Mesendoderm (in vitro differentiated cells): ENCODE measurements at regions not wholly inside any gene's neighbourhood (a gene's known extent, or its start where the extent isn't known, plus 50 kb on each side); places are given as distances from the start of the nearest gene placed in this dataset.
"Not testable (repeated sequence)": the region's sequence is repeated elsewhere in the genome, so short reads cannot be mapped to it uniquely, and the experiment has no call there.

Source experiments
- DNase-seq: peaks from one replicate; pipeline ENCODE4 v3.0.0; 2013
- H2AK5ac ChIP-seq: 2 replicates; pipeline ENCODE4 v1.6.1; 2013; ENCODE audit warnings: low read length, inconsistent platforms
- H2BK120ac ChIP-seq: 2 replicates; pipeline ENCODE4 v1.6.1; 2013; ENCODE audit warnings: low read depth, mild to moderate bottlenecking, low read length, moderate library complexity, mixed read lengths
- H2BK15ac ChIP-seq: replicated peaks from 2 replicates; pipeline ENCODE4 v1.6.1; 2013; ENCODE audit warnings: low read depth, mild to moderate bottlenecking, moderate library complexity
- H2BK5ac ChIP-seq: 2 replicates; pipeline ENCODE4 v1.6.1; 2013; ENCODE audit warnings: low read length, inconsistent platforms
- H3K18ac ChIP-seq: 2 replicates; pipeline ENCODE4 v1.6.1; 2013; ENCODE audit warnings: mild to moderate bottlenecking, low read length, mixed read lengths
- H3K23ac ChIP-seq: one replicate; pipeline ENCODE4 v1.6.1; 2013; ENCODE audit warnings: low read length
- H3K27ac ChIP-seq: 2 replicates; pipeline ENCODE4 v1.5.1; 2013; ENCODE audit warnings: low read depth, mild to moderate bottlenecking, inconsistent platforms, low read length, moderate library complexity
- H3K27me3 ChIP-seq: 2 replicates; pipeline ENCODE4 v1.6.1; 2013; ENCODE audit warnings: low read length, control low read depth, mild to moderate bottlenecking, inconsistent platforms; ENCODE audit not compliant: insufficient read depth, poor library complexity
- H3K36me3 ChIP-seq: 2 replicates; pipeline ENCODE4 v1.6.1; 2013; ENCODE audit warnings: low read length, inconsistent platforms; ENCODE audit not compliant: control insufficient read depth, insufficient read depth
- H3K4ac ChIP-seq: one replicate; pipeline ENCODE4 v1.6.1; 2013; ENCODE audit warnings: low read depth, mild to moderate bottlenecking, low read length, moderate library complexity
- H3K4me1 ChIP-seq: 2 replicates; pipeline ENCODE4 v1.6.1; 2013; ENCODE audit warnings: low read depth, low read length, inconsistent platforms; ENCODE audit not compliant: control insufficient read depth
- H3K4me2 ChIP-seq: 2 replicates; pipeline ENCODE4 v1.6.1; 2013; ENCODE audit warnings: low read length
- H3K4me3 ChIP-seq: 2 replicates; pipeline ENCODE4 v1.5.1; 2013; ENCODE audit warnings: mild to moderate bottlenecking, low read length
- H3K56ac ChIP-seq: one replicate; pipeline ENCODE4 v1.6.1; 2013; ENCODE audit warnings: low read length
- H3K79me1 ChIP-seq: 2 replicates; pipeline ENCODE4 v1.6.1; 2013; ENCODE audit warnings: low read length, inconsistent platforms
- H3K79me2 ChIP-seq: 2 replicates; pipeline ENCODE4 v1.6.1; 2013; ENCODE audit warnings: mild to moderate bottlenecking, low read length; ENCODE audit not compliant: control insufficient read depth, insufficient read depth
- H3K9ac ChIP-seq: 2 replicates; pipeline ENCODE4 v1.6.1; 2013; ENCODE audit warnings: low read length, inconsistent platforms
- H4K5ac ChIP-seq: one replicate; pipeline ENCODE4 v1.6.1; 2013; ENCODE audit warnings: low read length
- H4K8ac ChIP-seq: one replicate; pipeline ENCODE4 v1.6.1; 2013; ENCODE audit warnings: low read depth, mild to moderate bottlenecking, control low read depth, low read length, moderate library complexity
- WGBS: extraction: QIAGEN DNeasy Blood & Tissue Kit; methylation state at CpG from one replicate; pipeline ENCODE4 v1.1.7; 2013; ENCODE audit warnings: low lambda C conversion rate, missing lambda C conversion rate; ENCODE audit not compliant: insufficient coverage; ENCODE audit errors: extremely low coverage; 5-methylcytosine and 5-hydroxymethylcytosine counted together

DNA sequence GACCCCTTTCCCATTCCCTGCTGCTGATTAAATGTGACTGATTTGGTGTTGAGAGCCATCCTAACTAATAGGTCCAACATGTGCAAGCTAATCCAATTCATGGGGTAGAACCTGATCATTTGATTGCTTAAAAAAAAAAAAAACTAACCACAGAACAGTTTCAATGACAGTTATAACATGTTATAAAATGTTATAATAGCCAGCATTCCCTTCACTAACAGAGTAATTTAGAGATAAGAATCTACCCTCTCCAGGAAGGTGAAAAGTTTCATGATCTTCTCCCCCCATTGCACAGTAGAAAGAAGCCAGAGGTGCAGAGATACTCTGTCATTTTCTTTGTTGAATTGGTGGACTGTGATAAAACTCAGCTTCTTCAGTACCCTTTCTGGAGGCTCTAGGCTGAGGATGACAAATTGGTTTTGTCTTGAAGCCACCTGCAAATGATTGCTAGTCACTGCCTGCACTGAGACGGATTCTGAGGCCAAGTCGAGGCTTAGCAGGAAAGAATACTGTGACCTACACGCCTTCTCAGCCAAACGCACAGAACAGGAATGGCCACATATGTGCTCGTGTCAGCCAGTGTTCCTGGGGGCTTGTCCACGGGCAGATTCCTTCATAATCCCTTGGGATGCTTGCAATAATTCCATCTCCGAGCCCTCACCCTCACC lies 215.7 kb upstream of the IRF2BP2 start:
- H3K23ac ChIP-seq, result peak overlapping the region; percentile 45
- no peaks in the 10 kb centered on the region for H3K36me3 ChIP-seq
- H3K79me1 ChIP-seq, result no peaks in the 10 kb centered on the region
- no peak overlapping the region for H2BK15ac ChIP-seq
- H3K79me2 ChIP-seq, result no peaks in the 10 kb centered on the region
- no peak overlapping the region for H2BK5ac ChIP-seq
- no peak overlapping the region for H3K4me2 ChIP-seq
- no peak overlapping the region for H2BK120ac ChIP-seq
- no peak overlapping the region for H3K9ac ChIP-seq
- H4K8ac ChIP-seq, result no peak overlapping the region
- no peaks in the 10 kb centered on the region for H3K27me3 ChIP-seq
- H3K56ac ChIP-seq, result no peak overlapping the region
- no peak overlapping the region for H2AK5ac ChIP-seq
- no peak overlapping the region for H3K18ac ChIP-seq
- H3K4me1 ChIP-seq, result no peaks in the 10 kb centered on the region
- no peak for DNase-seq
- H3K27ac ChIP-seq, result no peak overlapping the region
- WGBS, result no CpG with 5 or more reads among the region's 7 CpGs
- H3K4ac ChIP-seq, result no peak overlapping the region
- H4K5ac ChIP-seq, result no peak overlapping the region
- H3K4me3 ChIP-seq, result no peak overlapping the region

GRCh38 chr1:234824836-234825235 lies 214.9 kb upstream of the IRF2BP2 start:
- not testable (repeated sequence) for H2BK5ac ChIP-seq, DNase-seq, H2AK5ac ChIP-seq, H3K18ac ChIP-seq, H2BK120ac ChIP-seq, H3K79me2 ChIP-seq, H3K79me1 ChIP-seq, H3K23ac ChIP-seq, H3K4ac ChIP-seq, H3K9ac ChIP-seq, H4K5ac ChIP-seq, H3K27me3 ChIP-seq, H3K4me3 ChIP-seq, H3K36me3 ChIP-seq, H3K56ac ChIP-seq, H3K27ac ChIP-seq, H4K8ac ChIP-seq, H3K4me1 ChIP-seq, H2BK15ac ChIP-seq, H3K4me2 ChIP-seq
- WGBS, result no CpG with 5 or more reads among the region's 7 CpGs

- no peaks in the 10 kb centered on the region for H3K4me1 ChIP-seq
- H4K8ac ChIP-seq, result no peak overlapping the region
- H3K23ac ChIP-seq, result no peak overlapping the region
- H3K18ac ChIP-seq, result no peak overlapping the region
- no peak for DNase-seq
- no peak overlapping the region for H2BK120ac ChIP-seq
- no peak overlapping the region for H3K4me3 ChIP-seq
- no peak overlapping the region for H3K4me2 ChIP-seq
- H3K9ac ChIP-seq, result no peak overlapping the region
- H3K56ac ChIP-seq, result no peak overlapping the region
- H3K79me2 ChIP-seq, result no peaks in the 10 kb centered on the region
- H3K4ac ChIP-seq, result no peak overlapping the region
- H3K36me3 ChIP-seq, result no peaks in the 10 kb centered on the region
- H3K27me3 ChIP-seq, result no peaks in the 10 kb centered on the region
- no peak overlapping the region for H2BK15ac ChIP-seq
- no peak overlapping the region for H2BK5ac ChIP-seq
- H2AK5ac ChIP-seq, result no peak overlapping the region
- H3K27ac ChIP-seq, result no peak overlapping the region
- H4K5ac ChIP-seq, result no peak overlapping the region
- H3K79me1 ChIP-seq, result no peaks in the 10 kb centered on the region
- WGBS, result no CpG with 5 or more reads among the region's 16 CpGs
Measured at GRCh38 chr1:234823191-234824176, 213.5 kb upstream of the IRF2BP2 start.

DNA sequence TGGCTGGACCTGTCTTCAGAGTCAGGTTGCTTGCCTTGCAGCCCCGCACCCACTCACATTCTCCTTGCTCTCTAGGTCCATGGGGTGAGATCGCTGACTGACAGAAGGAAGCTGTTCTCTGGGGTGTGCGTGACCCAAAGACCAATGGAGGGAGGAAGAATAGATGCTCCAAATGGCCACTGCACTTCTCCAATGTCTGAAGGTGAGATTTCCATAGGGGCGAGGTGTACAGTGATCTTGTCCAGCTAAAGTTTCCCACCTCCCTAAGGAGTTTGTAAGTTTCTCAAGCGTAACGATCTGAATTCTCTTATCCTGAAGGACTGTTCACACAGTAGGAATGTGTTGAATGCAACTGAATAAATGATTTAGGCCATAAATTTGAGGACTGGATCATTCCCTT lies 211.9 kb upstream of the IRF2BP2 start:
- H3K4me1 ChIP-seq, result no peaks in the 10 kb centered on the region
- no peak overlapping the region for H2BK15ac ChIP-seq
- no peaks in the 10 kb centered on the region for H3K27me3 ChIP-seq
- no peak overlapping the region for H3K18ac ChIP-seq
- H3K36me3 ChIP-seq, result no peaks in the 10 kb centered on the region
- H3K79me1 ChIP-seq, result no peaks in the 10 kb centered on the region
- H2AK5ac ChIP-seq, result no peak overlapping the region
- no peaks in the 10 kb centered on the region for H3K79me2 ChIP-seq
- no peak for DNase-seq
- H3K27ac ChIP-seq, result no peak overlapping the region
- no peak overlapping the region for H3K23ac ChIP-seq
- no peak overlapping the region for H3K4ac ChIP-seq
- no peak overlapping the region for H4K5ac ChIP-seq
- no CpG with 5 or more reads among the region's 6 CpGs for WGBS
- H3K4me3 ChIP-seq, result no peak overlapping the region
- H3K4me2 ChIP-seq, result no peak overlapping the region
- no peak overlapping the region for H2BK5ac ChIP-seq
- H2BK120ac ChIP-seq, result no peak overlapping the region
- no peak overlapping the region for H4K8ac ChIP-seq
- no peak overlapping the region for H3K56ac ChIP-seq
- no peak overlapping the region for H3K9ac ChIP-seq

GRCh38 chr1:234820597-234820996 lies 210.6 kb upstream of the IRF2BP2 start:
- no peak overlapping the region for H3K4me3 ChIP-seq
- H3K9ac ChIP-seq, result no peak overlapping the region
- H3K56ac ChIP-seq, result no peak overlapping the region
- no peak overlapping the region for H3K4ac ChIP-seq
- H3K23ac ChIP-seq, result no peak overlapping the region
- H3K79me1 ChIP-seq, result no peaks in the 10 kb centered on the region
- H3K4me1 ChIP-seq, result no peaks in the 10 kb centered on the region
- no peak overlapping the region for H4K5ac ChIP-seq
- H4K8ac ChIP-seq, result no peak overlapping the region
- no peaks in the 10 kb centered on the region for H3K27me3 ChIP-seq
- no peaks in the 10 kb centered on the region for H3K79me2 ChIP-seq
- H3K18ac ChIP-seq, result no peak overlapping the region
- no peak overlapping the region for H2BK120ac ChIP-seq
- no peak overlapping the region for H3K27ac ChIP-seq
- no peak for DNase-seq
- no peak overlapping the region for H3K4me2 ChIP-seq
- no CpG with 5 or more reads among the region's 1 CpG for WGBS
- no peaks in the 10 kb centered on the region for H3K36me3 ChIP-seq
- no peak overlapping the region for H2BK5ac ChIP-seq
- no peak overlapping the region for H2BK15ac ChIP-seq
- H2AK5ac ChIP-seq, result no peak overlapping the region
